HK-2 (cell line): ENCODE measurements at regions not wholly inside any gene's neighbourhood (a gene's known extent, or its start where the extent isn't known, plus 50 kb on each side); places are given as distances from the start of the nearest gene placed in this dataset.

ENCODE experiments used
- DNase-seq: peaks from one replicate; pipeline ENCODE4 v3.0.0-alpha.2; 2018; ENCODE audit not compliant: unreplicated experiment

GRCh38 chr13:60282708-60283107 is 114.3 kb upstream of the TDRD3 start:
- no peak for DNase-seq

- DNase-seq = no peak
Observed at GRCh38 chr13:60286707-60287106, 110.3 kb upstream of the TDRD3 start.

GRCh38 chr13:60288569-60288968 is 108.5 kb upstream of the TDRD3 start:
- DNase-seq = no peak

GRCh38 chr13:60303166-60303565 is 93.9 kb upstream of the TDRD3 start:
- no peak for DNase-seq

- no peak for DNase-seq
Observed at GRCh38 chr13:60311527-60311926, 85.5 kb upstream of the TDRD3 start.

- no peak for DNase-seq
Observed at GRCh38 chr13:60312851-60313505, 84.0 kb upstream of the TDRD3 start.

- DNase-seq = no peak
Observed at GRCh38 chr13:60318186-60318585, 78.8 kb upstream of the TDRD3 start.

GRCh38 chr13:60324131-60324530 is 72.9 kb upstream of the TDRD3 start:
- no peak for DNase-seq

GRCh38 chr13:60326273-60326672 is 70.7 kb upstream of the TDRD3 start:
- no peak for DNase-seq

GRCh38 chr13:60327511-60327910 is 69.5 kb upstream of the TDRD3 start:
- DNase-seq = no peak

GRCh38 chr13:60328073-60328472 is 68.9 kb upstream of the TDRD3 start:
- no peak for DNase-seq

- peak; percentile 14 for DNase-seq
Observed at GRCh38 chr13:60329221-60329923, 67.6 kb upstream of the TDRD3 start.

- DNase-seq = no peak
Observed at GRCh38 chr13:60331249-60332012, 65.6 kb upstream of the TDRD3 start.

- no peak for DNase-seq
Observed at GRCh38 chr13:60332682-60333081, 64.3 kb upstream of the TDRD3 start.

- DNase-seq = no peak
Observed at GRCh38 chr13:60334310-60334709, 62.7 kb upstream of the TDRD3 start.

GRCh38 chr13:60335531-60335930 is 61.5 kb upstream of the TDRD3 start:
- no peak for DNase-seq

- DNase-seq = no peak
Observed at GRCh38 chr13:60338754-60339153, 58.3 kb upstream of the TDRD3 start.

GRCh38 chr13:60343978-60344377 is 53.0 kb upstream of the TDRD3 start:
- no peak for DNase-seq

- DNase-seq = no peak
Observed at GRCh38 chr13:60347174-60347573, 49.8 kb upstream of the TDRD3 start.
